Uterus (tissue), 3 donors: ENCODE measurements at regions not wholly inside any gene's neighbourhood (a gene's known extent, or its start where the extent isn't known, plus 50 kb on each side); places are given as distances from the start of the nearest gene placed in this dataset.

Source experiments
- DNase-seq, 2 donors: peaks; one replicate each; pipeline ENCODE4 v3.0.0-alpha.2; 2019 to 2020
- H3K27ac ChIP-seq, 2 donors: fragments of 200-600 bp; sonication (generic); 1 replicate in 1 of 2; 2 replicates in 1 of 2; pipeline ENCODE4 v1.5.1; 2016 to 2018
- H3K27me3 ChIP-seq, 2 donors: fragments of 200-600 bp; sonication (generic); one replicate each; pipeline ENCODE4 v1.5.1; 2018 to 2019; ENCODE audit warnings: control low read depth in 1 of 2
- H3K36me3 ChIP-seq, 2 donors: fragments of 200-600 bp; sonication (generic); one replicate each; pipeline ENCODE4 v1.5.1; 2019; ENCODE audit warnings: control low read depth in 1 of 2
- H3K4me1 ChIP-seq, 2 donors: fragments of 200-600 bp; sonication (generic); one replicate each; pipeline ENCODE4 v1.5.1; 2018 to 2019; ENCODE audit warnings: control low read depth in 1 of 2
- H3K4me3 ChIP-seq, 2 donors: fragments of 200-600 bp; sonication (generic); 1 replicate in 1 of 2; 2 replicates in 1 of 2; pipeline ENCODE4 v1.5.1; 2018 to 2019; ENCODE audit warnings: mild to moderate bottlenecking in 1 of 2
- H3K9me3 ChIP-seq, 2 donors: fragments of 200-600 bp; sonication (generic); one replicate each; pipeline ENCODE4 v1.5.1; 2019; ENCODE audit warnings: control low read depth in 1 of 2
- CTCF ChIP-seq, 4 experiments: fragments of 200-600 bp in 2 of 4; fragments of 450-650 bp in 2 of 4; sonication (generic) in 2 of 4; IDR thresholded peaks; one replicate each; pipeline ENCODE4 v1.5.1; 2016 to 2019; ENCODE audit warnings: antibody characterized with exemption in 4 of 4, mild to moderate bottlenecking in 2 of 4, moderate library complexity in 1 of 4
- POLR2A ChIP-seq, 2 donors: fragments of 450-650 bp; IDR thresholded peaks; one replicate each; pipeline ENCODE4 v1.6.1; 2016; ENCODE audit warnings: antibody characterized with exemption in 2 of 2, mild to moderate bottlenecking in 1 of 2, moderate library complexity in 1 of 2
- intact Hi-C: fragments of 100-400 bp; cut with DNase I; formaldehyde crosslinking; loops from one replicate; pipeline ENCODE4 v1.15.1; 2023; ENCODE audit warnings: low total_unique reads
- donor health status: DM: yes; HTN: yes; CAD: no.

GRCh38 chr13:65411521-65411920, 1818.6 kb downstream of the PCDH9 start:
- no peak overlapping the region for H3K4me3 ChIP-seq
- no peaks in the 10 kb centered on the region for H3K27me3 ChIP-seq
- no peaks in the 10 kb centered on the region for H3K9me3 ChIP-seq
- no peak for DNase-seq
- intact Hi-C loops: no loop called here
- H3K4me1 ChIP-seq: no peaks in the 10 kb centered on the region
- H3K36me3 ChIP-seq: no peaks in the 10 kb centered on the region
- no peak for TF ChIP-seq CTCF (IDR thresholded peaks at IDR 0.05)
- no peak for TF ChIP-seq POLR2A (IDR thresholded peaks at IDR 0.05)
- no peak overlapping the region for H3K27ac ChIP-seq

GRCh38 chr13:65410791-65411190, 1819.3 kb downstream of the PCDH9 start:
- intact Hi-C loops: no loop called here
- Histone ChIP-seq H3K9me3 (no peaks in the 10 kb centered on the region), H3K27ac (no peak overlapping the region)

GRCh38 chr13:65401315-65401714, 1828.8 kb downstream of the PCDH9 start:
- Histone ChIP-seq H3K4me1 (no peaks in the 10 kb centered on the region), H3K27ac (no peak overlapping the region), H3K27me3 (no peaks in the 10 kb centered on the region), H3K36me3 (no peaks in the 10 kb centered on the region), H3K9me3 (no peaks in the 10 kb centered on the region), H3K4me3 (no peak overlapping the region)
- DNase-seq: no peak
- TF ChIP-seq CTCF (IDR thresholded peaks at IDR 0.05) (no peak), POLR2A (IDR thresholded peaks at IDR 0.05) (no peak)
- intact Hi-C loops: no loop called here

More at GRCh38 chr13:65410791-65411190, 1819.3 kb downstream of the PCDH9 start:
- no peak overlapping the region for H3K4me3 ChIP-seq
- DNase-seq: no peak
- H3K36me3 ChIP-seq: no peaks in the 10 kb centered on the region
- H3K4me1 ChIP-seq: no peaks in the 10 kb centered on the region
- TF ChIP-seq CTCF (IDR thresholded peaks at IDR 0.05) (no peak), POLR2A (IDR thresholded peaks at IDR 0.05) (no peak)
- H3K27me3 ChIP-seq: no peaks in the 10 kb centered on the region

GRCh38 chr13:65400702-65401101, 1829.4 kb downstream of the PCDH9 start:
- Histone ChIP-seq H3K9me3 (no peaks in the 10 kb centered on the region), H3K27me3 (no peaks in the 10 kb centered on the region), H3K27ac (no peak overlapping the region), H3K4me3 (no peak overlapping the region), H3K4me1 (no peaks in the 10 kb centered on the region), H3K36me3 (no peaks in the 10 kb centered on the region)
- DNase-seq: no peak
- intact Hi-C loops: no loop called here
- TF ChIP-seq CTCF (IDR thresholded peaks at IDR 0.05) (no peak), POLR2A (IDR thresholded peaks at IDR 0.05) (no peak)

GRCh38 chr13:65387743-65388347, 1842.3 kb downstream of the PCDH9 start:
- no peak for TF ChIP-seq CTCF (IDR thresholded peaks at IDR 0.05)
- TF ChIP-seq POLR2A (IDR thresholded peaks at IDR 0.05): no peak
- Histone ChIP-seq H3K4me3 (no peak overlapping the region), H3K27me3 (no peaks in the 10 kb centered on the region), H3K27ac (no peak overlapping the region), H3K9me3 (no peaks in the 10 kb centered on the region), H3K4me1 (no peaks in the 10 kb centered on the region), H3K36me3 (no peaks in the 10 kb centered on the region)
- intact Hi-C loops: no loop called here
- no peak for DNase-seq
